Esophagus squamous epithelium (tissue), 4 donors: ENCODE measurements at regions not wholly inside any gene's neighbourhood (a gene's known extent, or its start where the extent isn't known, plus 50 kb on each side); places are given as distances from the start of the nearest gene placed in this dataset.

Experiments
- POLR2A ChIP-seq, 4 donors: fragments of 450-650 bp; IDR thresholded peaks; one replicate each; pipeline ENCODE4 v1.6.1; 2017; ENCODE audit warnings: antibody characterized with exemption in 4 of 4, mild to moderate bottlenecking in 4 of 4, moderate library complexity in 3 of 4
- TF ChIP-seq, protein P1 (sequence below), 6 experiments: fragments of 450-650 bp in 4 of 6; fragments of 200-600 bp in 2 of 6; sonication (generic) in 2 of 6; IDR thresholded peaks; one replicate each; pipeline ENCODE4 v1.5.1; 2016 to 2019; ENCODE audit warnings: antibody characterized with exemption in 6 of 6, mild to moderate bottlenecking in 4 of 6, moderate library complexity in 4 of 6

DNA sequence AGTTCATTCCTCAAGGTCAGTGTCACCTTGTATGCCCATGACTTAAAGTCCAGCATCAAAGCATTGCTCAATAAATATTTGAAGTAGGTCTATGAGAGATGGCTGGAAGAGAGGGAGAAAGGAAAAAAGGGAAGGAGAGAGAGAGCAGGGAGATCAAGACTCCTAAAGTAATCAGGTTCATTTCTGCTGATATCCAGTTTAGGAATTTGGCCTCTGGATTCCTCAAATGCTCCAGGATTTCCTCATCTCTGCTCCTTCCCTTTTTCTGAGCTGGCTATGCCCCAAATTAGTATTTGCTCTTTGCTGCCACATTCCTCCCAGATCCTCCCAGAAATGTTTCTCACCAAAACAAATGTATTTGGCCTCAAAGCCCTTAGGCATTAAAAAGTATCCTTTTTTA lies 739.4 kb upstream of the CHAC2 start:
- TF ChIP-seq POLR2A (IDR thresholded peaks at IDR 0.05) = no peak
- TF ChIP-seq, protein P1, sequence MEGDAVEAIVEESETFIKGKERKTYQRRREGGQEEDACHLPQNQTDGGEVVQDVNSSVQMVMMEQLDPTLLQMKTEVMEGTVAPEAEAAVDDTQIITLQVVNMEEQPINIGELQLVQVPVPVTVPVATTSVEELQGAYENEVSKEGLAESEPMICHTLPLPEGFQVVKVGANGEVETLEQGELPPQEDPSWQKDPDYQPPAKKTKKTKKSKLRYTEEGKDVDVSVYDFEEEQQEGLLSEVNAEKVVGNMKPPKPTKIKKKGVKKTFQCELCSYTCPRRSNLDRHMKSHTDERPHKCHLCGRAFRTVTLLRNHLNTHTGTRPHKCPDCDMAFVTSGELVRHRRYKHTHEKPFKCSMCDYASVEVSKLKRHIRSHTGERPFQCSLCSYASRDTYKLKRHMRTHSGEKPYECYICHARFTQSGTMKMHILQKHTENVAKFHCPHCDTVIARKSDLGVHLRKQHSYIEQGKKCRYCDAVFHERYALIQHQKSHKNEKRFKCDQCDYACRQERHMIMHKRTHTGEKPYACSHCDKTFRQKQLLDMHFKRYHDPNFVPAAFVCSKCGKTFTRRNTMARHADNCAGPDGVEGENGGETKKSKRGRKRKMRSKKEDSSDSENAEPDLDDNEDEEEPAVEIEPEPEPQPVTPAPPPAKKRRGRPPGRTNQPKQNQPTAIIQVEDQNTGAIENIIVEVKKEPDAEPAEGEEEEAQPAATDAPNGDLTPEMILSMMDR (IDR thresholded peaks at IDR 0.05) = no peak
